ENCODE measurements at regions not wholly inside any gene's neighbourhood (a gene's known extent, or its start where the extent isn't known, plus 50 kb on each side); places are given as distances from the start of the nearest gene placed in this dataset.

DNA sequence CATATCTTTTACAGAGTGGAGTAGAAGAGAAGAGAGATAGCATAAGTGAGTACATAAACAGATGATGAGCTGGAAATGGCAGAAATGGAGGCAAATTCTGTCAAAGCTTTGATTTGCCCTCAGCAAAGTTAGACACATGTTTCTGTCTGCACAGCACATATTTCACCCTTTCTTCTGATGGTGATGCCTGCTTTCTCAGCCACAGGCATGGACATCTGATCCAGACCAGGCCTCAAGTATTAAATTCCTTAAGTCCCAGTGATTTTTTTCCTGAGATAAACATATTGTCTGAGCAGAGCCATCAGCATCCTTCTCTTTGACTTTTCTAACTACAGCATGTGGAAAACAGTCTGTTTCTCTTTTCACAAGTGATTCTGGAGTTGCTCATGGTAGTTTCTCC is 409.8 kb downstream of the MAN2A1 start:
- TF ChIP-seq POLR2A (IDR thresholded peaks at IDR 0.05) (no peak), CTCF (IDR thresholded peaks at IDR 0.05) (no peak)
- DNase-seq (no peak), ATAC-seq (no peak)
- no peak overlapping the region for H3K4me3 ChIP-seq
- no peak overlapping the region for H3K27ac ChIP-seq
- H3K9me3 ChIP-seq, result no peaks in the 10 kb centered on the region
- intact Hi-C loops (cut with DNase I), result no loop called here
- no peaks in the 10 kb centered on the region for H3K27me3 ChIP-seq
- no peaks in the 10 kb centered on the region for H3K4me1 ChIP-seq
- no peaks in the 10 kb centered on the region for H3K36me3 ChIP-seq

DNA sequence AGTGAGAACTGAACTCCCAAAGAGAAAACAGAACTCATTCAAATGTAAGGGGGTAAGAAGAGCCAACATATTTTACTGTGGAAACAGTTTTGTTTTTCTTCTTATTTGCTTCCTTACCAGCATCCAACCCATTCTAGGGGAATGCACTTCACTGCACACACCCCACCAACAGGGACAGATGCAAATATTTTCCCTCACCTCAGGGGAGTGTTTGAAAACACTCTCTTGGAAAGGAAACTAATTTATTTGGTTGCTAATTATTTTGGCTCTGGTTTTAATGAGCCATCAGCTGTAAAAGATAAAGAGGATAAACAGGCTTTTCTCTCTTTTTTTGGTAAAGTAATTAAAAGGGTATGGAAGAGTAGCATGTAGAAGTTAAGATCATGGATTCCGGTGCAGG is 413.4 kb downstream of the MAN2A1 start:
- WGBS (ENCODE audit: insufficient coverage, low coverage, low lambda C conversion rate, missing lambda C conversion rate), result 100% methylated on average over 1 of the region's 1 CpG
- ATAC-seq (no peak), DNase-seq (no peak)
- Histone ChIP-seq H3K27ac (no peak overlapping the region), H3K27me3 (no peaks in the 10 kb centered on the region), H3K9me3 (no peaks in the 10 kb centered on the region), H3K36me3 (no peaks in the 10 kb centered on the region), H3K4me1 (peaks cover 0 to 29% (median 9%) of the 10 kb centered on the region in 4 donors), H3K4me3 (no peak overlapping the region)
- no peak for TF ChIP-seq CTCF (IDR thresholded peaks at IDR 0.05)
- no peak for TF ChIP-seq POLR2A (IDR thresholded peaks at IDR 0.05)
- intact Hi-C loops (cut with DNase I), result no loop called here

- Histone ChIP-seq H3K36me3 (no peaks in the 10 kb centered on the region), H3K4me1 (peaks cover 0 to 38% (median 9%) of the 10 kb centered on the region in 4 donors), H3K27ac (no peak overlapping the region), H3K27me3 (no peaks in the 10 kb centered on the region), H3K4me3 (no peak overlapping the region), H3K9me3 (no peaks in the 10 kb centered on the region)
- intact Hi-C loops (cut with DNase I), result no loop called here
- TF ChIP-seq POLR2A (IDR thresholded peaks at IDR 0.05), result no peak
- ATAC-seq (no peak), DNase-seq (no peak)
- 61% methylated on average over 13 of the region's 13 CpGs for WGBS (ENCODE audit: insufficient coverage, low coverage, low lambda C conversion rate, missing lambda C conversion rate)
These were observed 414.5 kb downstream of the MAN2A1 start for GRCh38 chr5:110104060-110104725.

GRCh38 chr5:110104726-110105669 is 415.3 kb downstream of the MAN2A1 start:
- WGBS (ENCODE audit: insufficient coverage, low coverage, low lambda C conversion rate, missing lambda C conversion rate), result 40% methylated on average over 4 of the region's 4 CpGs
- TF ChIP-seq POLR2A (IDR thresholded peaks at IDR 0.05) (no peak), CTCF (IDR thresholded peaks at IDR 0.05) (no peak)
- H3K4me1 ChIP-seq, result peaks cover 0 to 44% (median 9%) of the 10 kb centered on the region in 4 donors
- H3K36me3 ChIP-seq, result no peaks in the 10 kb centered on the region
- peak overlapping the region in 2 of 3 donors; percentile 0 to 32 for H3K27ac ChIP-seq
- no peaks in the 10 kb centered on the region for H3K9me3 ChIP-seq
- peak in 1 of 4 donors; percentile 4 for ATAC-seq
- no peaks in the 10 kb centered on the region for H3K27me3 ChIP-seq
- no peak for DNase-seq
- intact Hi-C loops (cut with DNase I), result no loop called here
- no peak overlapping the region for H3K4me3 ChIP-seq

DNA sequence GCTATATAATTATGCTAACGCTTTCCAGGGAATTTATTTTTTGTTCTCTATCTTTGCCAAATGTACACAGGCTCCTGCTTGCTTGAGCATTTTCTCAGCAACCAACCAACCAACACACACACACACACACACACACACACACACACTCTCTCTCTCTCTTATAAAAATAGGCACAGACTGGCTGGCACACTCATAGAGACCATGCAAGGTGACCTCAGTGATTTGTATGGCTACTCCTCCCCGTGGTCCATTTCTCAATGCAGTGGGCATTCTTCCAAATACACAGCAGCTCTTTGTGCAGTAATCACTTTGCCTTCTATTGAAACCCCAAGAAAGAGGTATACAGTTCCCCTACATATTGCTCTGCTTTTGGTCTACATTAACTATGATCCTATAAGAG is 416.0 kb downstream of the MAN2A1 start:
- ATAC-seq (peak; percentile 76 to 87 (median 80)), DNase-seq (peak; percentile 24 to 85 (median 59))
- H3K36me3 ChIP-seq, result no peaks in the 10 kb centered on the region
- intact Hi-C loops (cut with DNase I), result no loop called here
- peak overlapping the region in 2 of 3 donors; percentile 71 to 87 for H3K27ac ChIP-seq
- peaks cover 0 to 51% (median 9%) of the 10 kb centered on the region in 4 donors for H3K4me1 ChIP-seq
- TF ChIP-seq CTCF (IDR thresholded peaks at IDR 0.05) (no peak), POLR2A (IDR thresholded peaks at IDR 0.05) (no peak)
- no peaks in the 10 kb centered on the region for H3K9me3 ChIP-seq
- 17% methylated on average over 2 of the region's 2 CpGs for WGBS (ENCODE audit: insufficient coverage, low coverage, low lambda C conversion rate, missing lambda C conversion rate)
- no peak overlapping the region for H3K4me3 ChIP-seq
- H3K27me3 ChIP-seq, result no peaks in the 10 kb centered on the region
